AG10803 (cell line): ENCODE measurements at regions not wholly inside any gene's neighbourhood (a gene's known extent, or its start where the extent isn't known, plus 50 kb on each side); places are given as distances from the start of the nearest gene placed in this dataset.

ENCODE experiments used
- DNase-seq: peaks from one replicate; pipeline ENCODE4 v3.0.0; 2010; ENCODE audit warnings: low read depth
- H3K4me3 ChIP-seq: 2 replicates; pipeline ENCODE4 v1.5.1; 2011; ENCODE audit warnings: mild to moderate bottlenecking, low read length, control low read depth
- CTCF ChIP-seq: conservative IDR thresholded peaks from 2 replicates; pipeline ENCODE4 v1.5.1; 2011; ENCODE audit warnings: mild to moderate bottlenecking, low read length, control low read depth, inconsistent platforms

GRCh38 chr5:152987131-152987530 lies 503.3 kb upstream of the GRIA1 start:
- DNase-seq, result no peak
- TF ChIP-seq CTCF, result no peak
- H3K4me3 ChIP-seq, result no peak overlapping the region

DNA sequence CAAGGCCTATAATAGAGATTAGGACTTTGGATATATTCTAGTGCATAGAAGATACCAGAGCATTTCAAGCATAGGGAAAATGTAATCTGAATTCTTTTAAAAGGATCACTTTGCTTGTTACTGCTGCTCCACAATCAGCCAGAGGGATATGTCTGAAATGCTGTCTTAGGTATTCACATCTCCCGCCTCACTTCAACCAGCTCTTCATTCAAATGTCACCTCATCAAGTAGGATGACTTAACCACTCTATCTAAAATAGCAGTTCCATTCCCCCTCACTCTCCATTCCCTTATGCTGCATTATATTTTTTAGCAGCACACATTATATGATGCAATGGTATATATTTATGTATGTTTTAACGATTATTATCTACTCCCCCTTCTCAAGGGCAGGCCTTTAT lies 500.3 kb upstream of the GRIA1 start:
- H3K4me3 ChIP-seq, result no peak overlapping the region
- TF ChIP-seq CTCF, result no peak
- DNase-seq, result no peak

GRCh38 chr5:152990649-152991048 lies 499.8 kb upstream of the GRIA1 start:
- no peak for TF ChIP-seq CTCF
- DNase-seq, result no peak
- no peak overlapping the region for H3K4me3 ChIP-seq

DNA sequence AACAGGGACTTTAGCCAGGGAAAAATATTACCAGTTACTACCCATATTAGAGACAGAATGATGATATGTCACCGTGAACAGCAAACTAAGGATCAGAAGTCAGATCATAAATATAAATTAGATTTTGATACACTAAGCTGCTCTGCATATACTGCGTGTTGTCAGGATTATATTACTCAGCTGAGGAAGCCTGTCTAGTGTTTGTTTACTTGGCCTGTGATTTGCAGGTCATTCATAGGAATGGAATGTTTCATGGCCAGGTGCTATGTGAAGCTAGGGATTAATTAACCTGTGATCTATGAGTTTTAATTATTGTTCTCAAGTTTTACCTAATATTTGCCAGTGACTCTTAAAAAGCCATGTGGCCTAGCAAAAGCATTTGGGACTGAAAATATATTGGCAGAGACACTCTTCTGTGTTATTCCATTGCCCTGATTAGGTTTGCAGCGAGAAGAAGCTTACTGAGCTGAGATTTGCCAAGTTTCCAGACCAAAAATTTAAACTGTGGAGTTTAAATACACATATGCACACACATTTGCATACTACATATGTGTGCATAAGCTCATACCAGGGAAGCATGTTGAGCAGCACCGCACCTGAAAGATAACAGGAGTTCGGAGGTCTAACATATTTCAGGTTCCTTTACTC lies 496.3 kb upstream of the GRIA1 start:
- no peak for DNase-seq
- no peak for TF ChIP-seq CTCF
- H3K4me3 ChIP-seq, result no peak overlapping the region

- TF ChIP-seq CTCF, result no peak
- DNase-seq, result no peak
- H3K4me3 ChIP-seq, result no peak overlapping the region
Measured at GRCh38 chr5:152995214-152995725, 495.2 kb upstream of the GRIA1 start.

GRCh38 chr5:153005711-153006110 lies 484.8 kb upstream of the GRIA1 start:
- DNase-seq, result no peak
- H3K4me3 ChIP-seq, result no peak overlapping the region
- no peak for TF ChIP-seq CTCF

GRCh38 chr5:153006681-153007080 lies 483.8 kb upstream of the GRIA1 start:
- TF ChIP-seq CTCF, result no peak
- DNase-seq, result no peak
- H3K4me3 ChIP-seq, result no peak overlapping the region
